Bronchial epithelial cell (primary cell): ENCODE measurements at regions not wholly inside any gene's neighbourhood (a gene's known extent, or its start where the extent isn't known, plus 50 kb on each side); places are given as distances from the start of the nearest gene placed in this dataset.
"Not testable (repeated sequence)": the region's sequence is repeated elsewhere in the genome, so short reads cannot be mapped to it uniquely, and the experiment has no call there.

Experiments used
- DNase-seq: peaks from one replicate; pipeline ENCODE4 v3.0.0-alpha.2; 2010; ENCODE audit warnings: low read depth
- FAIRE-seq: peaks from 2 replicates; lab custom pipeline; 2011; peaks lifted over from hg19 to GRCh38; lab: Jason Lieb, UNC
- H3K27me3 ChIP-seq: 2 replicates; pipeline ENCODE4 v1.5.1; 2011; ENCODE audit warnings: low read length; ENCODE audit not compliant: control insufficient read depth, insufficient read depth
- H3K36me3 ChIP-seq: 2 replicates; pipeline ENCODE4 v1.5.1; 2011; ENCODE audit warnings: low read length; ENCODE audit not compliant: control insufficient read depth, insufficient read depth
- H3K4me3 ChIP-seq: 2 replicates; pipeline ENCODE4 v1.5.1; 2011; ENCODE audit warnings: mild to moderate bottlenecking, low read depth, low read length, control low read depth
- TF ChIP-seq, protein P1 (sequence below): IDR thresholded peaks from 2 replicates; pipeline ENCODE4 v1.5.1; 2011; ENCODE audit warnings: mild to moderate bottlenecking, moderate library complexity, low read length, control low read depth, inconsistent platforms; ENCODE audit not compliant: insufficient read depth, severe bottlenecking

DNA sequence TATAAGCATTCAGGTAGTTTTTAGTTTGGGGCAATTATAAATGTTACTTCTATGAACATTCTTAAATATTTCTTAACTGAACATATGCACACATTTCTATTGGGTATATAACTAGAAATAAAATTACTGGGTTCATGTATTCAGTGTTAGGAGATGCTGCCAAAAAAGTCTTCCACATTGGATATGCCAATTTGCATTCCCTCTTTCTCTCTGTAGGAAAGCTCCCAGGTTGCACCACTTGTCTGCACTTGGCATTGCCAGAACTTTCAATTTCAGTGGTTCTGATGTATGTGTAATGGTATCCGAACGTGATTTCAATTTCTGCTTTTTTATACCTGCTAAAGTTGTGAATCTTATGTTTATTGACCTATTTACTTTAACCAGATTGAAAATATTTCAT lies 972.1 kb upstream of the PRR20A start:
- Histone ChIP-seq H3K27me3 (no peaks in the 10 kb centered on the region), H3K4me3 (no peak overlapping the region), H3K36me3 (no peaks in the 10 kb centered on the region)
- TF ChIP-seq, protein P1, sequence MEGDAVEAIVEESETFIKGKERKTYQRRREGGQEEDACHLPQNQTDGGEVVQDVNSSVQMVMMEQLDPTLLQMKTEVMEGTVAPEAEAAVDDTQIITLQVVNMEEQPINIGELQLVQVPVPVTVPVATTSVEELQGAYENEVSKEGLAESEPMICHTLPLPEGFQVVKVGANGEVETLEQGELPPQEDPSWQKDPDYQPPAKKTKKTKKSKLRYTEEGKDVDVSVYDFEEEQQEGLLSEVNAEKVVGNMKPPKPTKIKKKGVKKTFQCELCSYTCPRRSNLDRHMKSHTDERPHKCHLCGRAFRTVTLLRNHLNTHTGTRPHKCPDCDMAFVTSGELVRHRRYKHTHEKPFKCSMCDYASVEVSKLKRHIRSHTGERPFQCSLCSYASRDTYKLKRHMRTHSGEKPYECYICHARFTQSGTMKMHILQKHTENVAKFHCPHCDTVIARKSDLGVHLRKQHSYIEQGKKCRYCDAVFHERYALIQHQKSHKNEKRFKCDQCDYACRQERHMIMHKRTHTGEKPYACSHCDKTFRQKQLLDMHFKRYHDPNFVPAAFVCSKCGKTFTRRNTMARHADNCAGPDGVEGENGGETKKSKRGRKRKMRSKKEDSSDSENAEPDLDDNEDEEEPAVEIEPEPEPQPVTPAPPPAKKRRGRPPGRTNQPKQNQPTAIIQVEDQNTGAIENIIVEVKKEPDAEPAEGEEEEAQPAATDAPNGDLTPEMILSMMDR: no peak
- DNase-seq (no peak), FAIRE-seq (no peak)

DNA sequence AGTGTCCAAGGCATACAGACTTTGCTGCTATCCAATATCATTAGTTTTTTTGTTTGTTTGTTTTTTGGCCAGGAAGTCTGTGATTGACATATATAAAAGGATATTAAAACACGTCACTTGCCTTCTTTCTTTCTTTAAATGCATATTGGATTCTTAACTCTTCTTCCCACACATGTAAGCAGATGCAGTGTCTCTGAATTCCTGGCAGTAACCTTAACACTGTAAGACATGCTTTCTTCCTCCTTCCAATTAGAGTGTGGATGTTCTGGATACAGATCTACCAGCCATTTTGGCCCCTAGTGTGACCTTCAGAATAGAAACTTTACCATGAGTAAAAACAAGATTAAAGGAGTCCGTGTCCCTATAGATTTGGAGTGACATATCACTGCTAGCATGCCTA lies 967.4 kb upstream of the PRR20A start:
- TF ChIP-seq, protein P1: no peak
- Histone ChIP-seq H3K27me3 (no peaks in the 10 kb centered on the region), H3K4me3 (no peak overlapping the region), H3K36me3 (no peaks in the 10 kb centered on the region)
- no peak for DNase-seq
- FAIRE-seq: no peak

DNA sequence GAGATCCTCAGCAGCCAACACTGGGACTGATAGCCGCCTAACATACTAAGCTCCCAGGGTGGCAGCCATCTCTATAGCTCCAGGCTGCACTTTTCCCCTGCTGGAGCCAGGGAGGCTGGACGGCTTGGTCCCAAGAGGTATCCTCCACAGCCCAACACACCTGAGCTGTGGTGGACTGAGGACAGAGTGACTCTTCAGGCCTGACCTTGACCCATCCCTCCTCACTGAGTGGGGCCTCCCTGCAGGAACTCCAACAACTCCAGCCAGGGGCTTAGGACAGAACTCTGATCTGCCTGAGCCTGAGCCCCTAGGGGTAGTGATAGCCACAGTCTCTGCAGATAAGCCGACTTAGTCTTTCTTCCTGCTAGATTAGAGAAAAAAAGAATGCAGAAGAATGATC lies 958.1 kb upstream of the PRR20A start:
- TF ChIP-seq, protein P1: no peak
- no peak for FAIRE-seq
- H3K36me3 ChIP-seq: no peaks in the 10 kb centered on the region
- H3K27me3 ChIP-seq: no peaks in the 10 kb centered on the region
- no peak for DNase-seq
- H3K4me3 ChIP-seq: no peak overlapping the region

DNA sequence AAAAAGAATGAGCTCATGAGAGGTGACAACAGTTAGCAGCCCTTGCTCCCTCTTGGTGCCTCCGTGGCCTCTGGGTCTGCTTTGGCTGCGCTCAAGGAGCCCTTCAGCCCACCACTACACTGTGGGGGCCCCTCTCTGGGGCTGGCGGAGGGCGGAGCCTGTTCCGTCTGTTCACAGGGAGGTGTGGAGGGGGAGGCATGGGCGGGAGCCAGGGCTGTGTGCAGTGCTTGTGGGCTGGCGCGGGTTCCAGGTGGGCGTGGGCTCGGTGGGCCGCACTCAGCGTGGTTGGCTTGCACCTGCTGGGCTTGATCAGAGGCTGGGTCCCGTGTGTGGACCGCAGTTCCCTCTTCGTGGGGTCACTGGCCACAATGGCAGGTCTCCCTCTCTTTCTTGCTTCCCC lies 953.4 kb upstream of the PRR20A start:
- no peak for DNase-seq

DNA sequence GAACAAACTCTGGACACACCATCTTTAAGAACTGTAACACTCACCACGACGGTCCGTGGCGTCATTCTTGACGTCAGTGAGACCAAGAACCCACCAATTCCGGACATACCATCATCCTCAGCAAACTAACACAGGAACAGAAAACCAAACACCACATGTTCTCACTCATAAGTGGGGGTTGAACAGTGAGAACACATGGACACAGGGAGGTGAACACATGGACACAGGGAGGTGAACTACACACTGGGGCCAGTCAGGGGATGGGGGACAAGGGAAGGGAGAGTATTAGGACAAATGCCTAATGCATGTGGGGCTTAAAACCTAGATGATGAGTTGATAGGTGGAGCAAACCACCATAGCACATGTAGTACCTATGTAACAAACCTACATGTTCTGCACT lies 952.1 kb upstream of the PRR20A start:
- not testable (repeated sequence) for H3K27me3 ChIP-seq, DNase-seq, H3K4me3 ChIP-seq, H3K36me3 ChIP-seq, FAIRE-seq

More for the DNA sequence above, 953.4 kb upstream of the PRR20A start:
- no peaks in the 10 kb centered on the region for H3K27me3 ChIP-seq
- H3K36me3 ChIP-seq: no peaks in the 10 kb centered on the region
- TF ChIP-seq, protein P1: no peak
- H3K4me3 ChIP-seq: no peak overlapping the region
- no peak for FAIRE-seq

DNA sequence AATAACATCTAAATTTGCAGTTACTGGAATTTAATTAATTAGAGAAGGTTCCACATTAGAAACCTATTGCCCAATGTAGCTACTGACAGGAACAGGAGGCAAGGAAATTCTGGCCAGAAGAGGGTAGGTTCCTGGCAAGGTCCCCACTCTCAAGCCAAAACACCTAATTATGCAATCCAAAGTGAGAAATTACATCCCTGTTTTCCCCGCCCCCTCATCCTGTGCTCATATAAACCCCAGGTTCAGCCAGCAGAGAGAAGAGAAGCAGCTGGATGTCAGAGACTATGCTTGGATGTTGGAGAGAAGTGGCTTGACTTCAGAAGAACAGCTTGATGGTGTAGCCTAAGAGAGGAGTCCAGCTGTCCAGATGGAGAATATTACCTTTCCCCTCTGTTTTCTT lies 951.3 kb upstream of the PRR20A start:
- Histone ChIP-seq H3K4me3 (no peak overlapping the region), H3K36me3 (no peaks in the 10 kb centered on the region), H3K27me3 (no peaks in the 10 kb centered on the region)
- no peak for DNase-seq
- no peak for FAIRE-seq
- TF ChIP-seq, protein P1: no peak
